PC-9 (cell line): ENCODE measurements at regions not wholly inside any gene's neighbourhood (a gene's known extent, or its start where the extent isn't known, plus 50 kb on each side); places are given as distances from the start of the nearest gene placed in this dataset.

Experiments used
- BruUV-seq: library from RNA; stranded (reverse); fragments of 400-500 nt; replicated peaks from 2 replicates; lab custom pipeline; 2021; lab: Mats Ljungman, UMichigan
- CTCF ChIA-PET: fragments of 300-600 bp; sonication (Branson Sonifier 250); formaldehyde crosslinking; loops from one replicate; lab custom pipeline; 2022; ENCODE audit warnings: antibody characterized with exemption; lab: Charles Lee
- POLR2A ChIA-PET: fragments of 300-600 bp; sonication (Branson Sonifier 250); formaldehyde crosslinking; loops from one replicate; lab custom pipeline; 2022; ENCODE audit warnings: antibody characterized with exemption; ENCODE audit not compliant: unreplicated experiment; lab: Charles Lee
- DNase-seq, 2 experiments: peaks; one replicate each; pipeline versions ENCODE4 v3.0.0 to v3.0.0-alpha.2; 2015 to 2022; ENCODE audit warnings: mixed read lengths in 1 of 2
- H2AFZ ChIP-seq: fragments of 200-600 bp; sonication (generic); 2 replicates; pipeline ENCODE4 v1.8.1; 2017; ENCODE audit warnings: antibody characterized with exemption
- H3F3A ChIP-seq: fragments of 200-600 bp; sonication (generic); 2 replicates; pipeline ENCODE4 v1.8.1; 2017; ENCODE audit warnings: antibody characterized with exemption, mild to moderate bottlenecking, low read depth; ENCODE audit not compliant: insufficient read depth
- H3K27ac ChIP-seq: fragments of 200-600 bp; sonication (generic); 2 replicates; pipeline ENCODE4 v1.6.1; 2016; ENCODE audit warnings: mixed run types
- H3K27me3 ChIP-seq: fragments of 200-600 bp; sonication (generic); 2 replicates; pipeline ENCODE4 v1.6.1; 2016; ENCODE audit warnings: low read depth, mixed run types; ENCODE audit not compliant: insufficient read depth
- H3K36me3 ChIP-seq: fragments of 200-600 bp; sonication (generic); 2 replicates; pipeline ENCODE4 v1.6.1; 2016; ENCODE audit warnings: low read depth, mixed run types
- H3K4me1 ChIP-seq: fragments of 200-600 bp; sonication (generic); replicated peaks from 2 replicates; pipeline ENCODE4 v1.6.1; 2016; ENCODE audit warnings: mixed run types; ENCODE audit not compliant: insufficient read depth
- H3K4me2 ChIP-seq: fragments of 200-600 bp; sonication (generic); 2 replicates; pipeline ENCODE4 v1.6.1; 2017; ENCODE audit warnings: mixed run types
- H3K4me3 ChIP-seq: fragments of 200-600 bp; sonication (generic); 2 replicates; pipeline ENCODE4 v1.6.1; 2016; ENCODE audit warnings: mixed run types
- H3K79me2 ChIP-seq: fragments of 200-600 bp; sonication (generic); 2 replicates; pipeline ENCODE4 v1.6.1; 2017; ENCODE audit warnings: low read depth, mixed run types
- H3K9me2 ChIP-seq: fragments of 200-600 bp; sonication (generic); 2 replicates; pipeline ENCODE4 v1.8.1; 2017; ENCODE audit warnings: mild to moderate bottlenecking; ENCODE audit not compliant: insufficient read depth
- H3K9me3 ChIP-seq: fragments of 200-600 bp; sonication (generic); 2 replicates; pipeline ENCODE4 v1.8.1; 2016; ENCODE audit warnings: low read depth; ENCODE audit not compliant: insufficient read depth
- H4K20me1 ChIP-seq: fragments of 200-600 bp; sonication (generic); 2 replicates; pipeline ENCODE4 v1.8.1; 2017; ENCODE audit not compliant: insufficient read depth
- EZH2 ChIP-seq: fragments of 200-600 bp; sonication (generic); IDR thresholded peaks from 2 replicates; pipeline ENCODE4 v1.8.0; 2017; ENCODE audit warnings: antibody characterized with exemption, low read depth
- intact Hi-C: fragments of 100-400 bp; cut with micrococcal nuclease; formaldehyde crosslinking; loops from one replicate; pipeline ENCODE4 v1.10.0; 2022; ENCODE audit not compliant: unreplicated experiment
- TF ChIP-seq, protein P1 (sequence below): fragments of 200-600 bp; sonication (generic); conservative IDR thresholded peaks from 2 replicates; pipeline ENCODE4 v1.6.1; 2017; ENCODE audit warnings: mixed run types, antibody characterized with exemption, mild to moderate bottlenecking, moderate library complexity

DNA sequence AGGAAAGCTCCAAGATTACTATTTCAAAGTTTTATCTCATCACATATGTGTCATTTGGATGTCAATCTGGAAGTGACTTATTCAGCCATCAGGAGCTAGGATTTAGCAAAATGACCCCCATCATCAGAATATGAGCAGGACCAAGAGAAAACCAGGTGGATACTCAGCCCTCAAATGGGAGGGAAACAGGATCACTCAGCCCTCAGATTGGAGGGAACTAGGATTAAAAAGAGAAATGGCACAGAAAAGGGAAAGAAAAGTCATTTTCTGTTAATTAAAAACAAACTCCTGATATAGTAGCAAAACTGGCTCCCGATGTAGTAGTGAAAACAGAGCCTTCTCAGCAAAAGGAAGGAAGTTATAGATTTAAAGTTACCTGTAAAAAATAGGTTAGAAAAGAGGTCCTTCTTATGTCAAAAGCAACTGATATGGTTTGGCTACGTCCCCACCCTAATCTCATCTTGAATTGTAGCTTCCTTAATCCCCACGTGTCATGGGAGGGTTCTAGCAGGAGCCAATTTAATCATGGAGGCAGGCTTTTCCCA is 69.0 kb upstream of the MYCN start:
- H3K4me2 ChIP-seq = no peak overlapping the region
- CTCF ChIA-PET = no interaction called here
- H3K4me3 ChIP-seq = no peak overlapping the region
- no TSS peak for BruUV-seq
- TF ChIP-seq EZH2 = no peak
- TF ChIP-seq, protein P1, sequence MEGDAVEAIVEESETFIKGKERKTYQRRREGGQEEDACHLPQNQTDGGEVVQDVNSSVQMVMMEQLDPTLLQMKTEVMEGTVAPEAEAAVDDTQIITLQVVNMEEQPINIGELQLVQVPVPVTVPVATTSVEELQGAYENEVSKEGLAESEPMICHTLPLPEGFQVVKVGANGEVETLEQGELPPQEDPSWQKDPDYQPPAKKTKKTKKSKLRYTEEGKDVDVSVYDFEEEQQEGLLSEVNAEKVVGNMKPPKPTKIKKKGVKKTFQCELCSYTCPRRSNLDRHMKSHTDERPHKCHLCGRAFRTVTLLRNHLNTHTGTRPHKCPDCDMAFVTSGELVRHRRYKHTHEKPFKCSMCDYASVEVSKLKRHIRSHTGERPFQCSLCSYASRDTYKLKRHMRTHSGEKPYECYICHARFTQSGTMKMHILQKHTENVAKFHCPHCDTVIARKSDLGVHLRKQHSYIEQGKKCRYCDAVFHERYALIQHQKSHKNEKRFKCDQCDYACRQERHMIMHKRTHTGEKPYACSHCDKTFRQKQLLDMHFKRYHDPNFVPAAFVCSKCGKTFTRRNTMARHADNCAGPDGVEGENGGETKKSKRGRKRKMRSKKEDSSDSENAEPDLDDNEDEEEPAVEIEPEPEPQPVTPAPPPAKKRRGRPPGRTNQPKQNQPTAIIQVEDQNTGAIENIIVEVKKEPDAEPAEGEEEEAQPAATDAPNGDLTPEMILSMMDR = no peak
- H3K79me2 ChIP-seq = no peaks in the 10 kb centered on the region
- no peaks in the 10 kb centered on the region for H3K9me2 ChIP-seq
- H3F3A ChIP-seq = no peaks in the 10 kb centered on the region
- POLR2A ChIA-PET = no interaction called here
- H3K9me3 ChIP-seq = no peaks in the 10 kb centered on the region
- H3K27ac ChIP-seq = no peak overlapping the region
- no peaks in the 10 kb centered on the region for H3K4me1 ChIP-seq
- H4K20me1 ChIP-seq = no peaks in the 10 kb centered on the region
- H2AFZ ChIP-seq = no peak overlapping the region
- no peak for DNase-seq
- H3K36me3 ChIP-seq = no peaks in the 10 kb centered on the region
- intact Hi-C loops = no loop called here
- peaks cover 41% of the 10 kb centered on the region for H3K27me3 ChIP-seq

DNA sequence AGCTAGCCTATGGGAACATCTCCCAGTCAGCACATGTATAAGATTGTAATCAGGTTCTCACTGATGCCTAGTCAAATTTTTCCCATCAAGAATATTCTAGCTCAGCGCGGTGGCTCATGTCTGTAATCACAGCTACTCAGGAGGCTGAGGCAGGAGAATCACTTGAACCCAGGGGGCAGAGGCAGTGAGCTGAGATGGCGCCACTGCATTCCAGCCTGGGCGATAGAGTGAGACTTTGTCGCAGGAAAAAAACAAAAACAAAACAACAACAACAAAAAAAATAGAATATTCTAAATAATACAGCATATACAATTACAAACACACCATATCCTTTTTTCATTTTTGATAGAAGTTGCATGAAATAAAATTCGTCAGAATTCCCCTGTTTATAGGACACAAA is 67.5 kb upstream of the MYCN start:
- no peaks in the 10 kb centered on the region for H3K79me2 ChIP-seq
- no peak overlapping the region for H3K4me3 ChIP-seq
- no peaks in the 10 kb centered on the region for H3K9me2 ChIP-seq
- ChIA-PET POLR2A (no interaction called here), CTCF (no interaction called here)
- H4K20me1 ChIP-seq = no peaks in the 10 kb centered on the region
- no peak overlapping the region for H2AFZ ChIP-seq
- intact Hi-C loops = no loop called here
- H3K27me3 ChIP-seq = peaks cover 35% of the 10 kb centered on the region; the same call in 1 of the 2 replicates
- no peaks in the 10 kb centered on the region for H3K36me3 ChIP-seq
- DNase-seq = no peak
- H3K9me3 ChIP-seq = no peaks in the 10 kb centered on the region
- no TSS peak for BruUV-seq
- TF ChIP-seq EZH2 = no peak
- TF ChIP-seq, protein P1 = no peak
- no peaks in the 10 kb centered on the region for H3K4me1 ChIP-seq
- no peaks in the 10 kb centered on the region for H3F3A ChIP-seq
- H3K4me2 ChIP-seq = no peak overlapping the region
- no peak overlapping the region for H3K27ac ChIP-seq

DNA sequence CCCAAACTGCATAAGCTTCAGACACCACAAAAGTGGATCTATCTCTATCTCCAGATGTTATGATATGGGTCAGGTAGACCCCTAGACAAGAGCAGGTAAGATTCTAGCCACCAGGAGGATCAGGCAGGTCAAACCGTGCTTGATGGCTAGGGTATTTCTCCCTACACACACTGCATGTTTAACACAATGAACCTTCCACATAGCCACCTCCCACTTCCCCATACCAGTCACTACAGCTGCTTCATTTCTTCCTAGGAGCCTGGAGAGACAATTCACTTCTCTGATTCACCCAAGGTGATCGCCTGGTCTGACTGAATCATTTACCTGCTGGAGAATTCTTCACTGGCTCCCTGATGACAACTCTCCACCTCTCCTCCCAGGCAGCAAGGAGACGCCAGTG is 66.0 kb upstream of the MYCN start:
- intact Hi-C loops = no loop called here
- CTCF ChIA-PET = no interaction called here
- POLR2A ChIA-PET = no interaction called here

More for the DNA sequence above, 66.0 kb upstream of the MYCN start:
- Histone ChIP-seq H3K4me2 (no peak overlapping the region), H3K27me3 (peaks cover 31% of the 10 kb centered on the region; the same call in 1 of the 2 replicates), H3K4me1 (no peaks in the 10 kb centered on the region), H4K20me1 (no peaks in the 10 kb centered on the region), H3K9me2 (no peaks in the 10 kb centered on the region), H3K36me3 (no peaks in the 10 kb centered on the region), H2AFZ (no peak overlapping the region), H3K4me3 (no peak overlapping the region), H3K79me2 (no peaks in the 10 kb centered on the region), H3F3A (no peaks in the 10 kb centered on the region), H3K9me3 (no peaks in the 10 kb centered on the region), H3K27ac (no peak overlapping the region)
- no TSS peak for BruUV-seq
- DNase-seq = no peak
- TF ChIP-seq EZH2 = no peak
- TF ChIP-seq, protein P1 = no peak
